Natural killer cell (primary cell): ENCODE measurements at regions not wholly inside any gene's neighbourhood (a gene's known extent, or its start where the extent isn't known, plus 50 kb on each side); places are given as distances from the start of the nearest gene placed in this dataset.

Experiments
- ATAC-seq, 3 donors: fragments of 150-1000 bp in 2 of 3; fragments of 200-7000 bp in 1 of 3; cut with Tn5 transposase; 1 replicate in 1 of 3; 2 replicates in 2 of 3; pipeline ENCODE4 v1.10.0; 2021; ENCODE audit warnings: mild to moderate bottlenecking in 2 of 3, moderate library complexity in 2 of 3
- DNase-seq, 2 donors: peaks; one replicate each; pipeline versions ENCODE4 v3.0.0 to v3.0.0-alpha.2; 2013 to 2021; ENCODE audit warnings: mixed read lengths in 1 of 2
- H3K27ac ChIP-seq: one replicate; pipeline ENCODE4 v1.5.1; 2013; ENCODE audit warnings: mild to moderate bottlenecking, low read length
- H3K27me3 ChIP-seq: one replicate; pipeline ENCODE4 v1.6.1; 2013; ENCODE audit warnings: low read length; ENCODE audit not compliant: control insufficient read depth, insufficient read depth
- H3K36me3 ChIP-seq: one replicate; pipeline ENCODE4 v1.6.1; 2013; ENCODE audit warnings: low read length; ENCODE audit not compliant: control insufficient read depth, insufficient read depth
- H3K4me1 ChIP-seq: one replicate; pipeline ENCODE4 v1.6.1; 2013; ENCODE audit warnings: low read length; ENCODE audit not compliant: control insufficient read depth, insufficient read depth
- H3K4me3 ChIP-seq: one replicate; pipeline ENCODE4 v1.5.1; 2013; ENCODE audit warnings: low read length
- H3K9me3 ChIP-seq: one replicate; pipeline ENCODE4 v1.6.1; 2013; ENCODE audit warnings: low read length; ENCODE audit not compliant: control insufficient read depth, insufficient read depth
- H3K27ac Mint-ChIP-seq, 2 donors: one replicate each; pipeline ENCODE4 v1.8.0; 2022; ENCODE audit warnings: mild to moderate bottlenecking in 2 of 2, mixed read lengths in 2 of 2, moderate library complexity in 1 of 2
- H3K27me3 Mint-ChIP-seq, 2 donors: one replicate each; pipeline ENCODE4 v1.8.0; 2022; ENCODE audit warnings: low read depth in 2 of 2, mixed read lengths in 2 of 2
- H3K36me3 Mint-ChIP-seq: one replicate; pipeline ENCODE4 v1.8.0; 2022; ENCODE audit warnings: mixed read lengths
- H3K4me1 Mint-ChIP-seq, 2 donors: one replicate each; pipeline ENCODE4 v1.8.0; 2022; ENCODE audit warnings: mixed read lengths in 2 of 2
- H3K4me3 Mint-ChIP-seq: one replicate; pipeline ENCODE4 v1.8.0; 2022; ENCODE audit warnings: mild to moderate bottlenecking, moderate library complexity, mixed read lengths
- H3K9me3 Mint-ChIP-seq, 2 donors: one replicate each; pipeline ENCODE4 v1.8.0; 2022; ENCODE audit warnings: mixed read lengths in 2 of 2
- WGBS: methylation state at CpG from one replicate; pipeline ENCODE4 v1.1.7; 2013; ENCODE audit warnings: missing lambda C conversion rate; ENCODE audit not compliant: insufficient coverage; 5-methylcytosine and 5-hydroxymethylcytosine counted together
- intact Hi-C: fragments of 100-400 bp; cut with micrococcal nuclease; formaldehyde crosslinking; loops from one replicate; pipeline ENCODE4 v1.14.2; 2022
- TF ChIP-seq, protein P1 (sequence below): fragments of 200-600 bp; IDR thresholded peaks from one replicate; pipeline ENCODE4 v1.8.0; 2022; ENCODE audit warnings: antibody characterized with exemption

DNA sequence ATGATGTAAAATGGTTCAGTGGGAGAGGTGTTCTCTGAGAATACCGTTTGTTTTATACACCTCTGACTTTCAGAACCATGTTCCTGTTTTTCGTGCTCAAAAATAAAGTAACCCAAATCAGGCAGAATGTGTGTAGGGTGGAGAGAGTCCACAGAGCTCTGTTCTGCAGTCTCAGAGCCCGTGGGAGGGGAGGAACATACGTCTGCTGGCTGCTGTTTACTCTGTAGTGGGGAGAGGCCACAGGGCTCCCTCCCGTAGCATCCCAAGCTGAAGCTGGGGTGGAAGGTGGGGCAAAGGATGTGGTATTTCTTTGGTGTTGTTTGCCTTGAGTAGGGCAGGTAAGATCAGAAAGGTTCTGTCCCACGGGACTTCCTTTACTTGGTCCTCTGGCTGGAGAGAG lies 348.5 kb downstream of the DNAH5 start:
- DNase-seq, result no peak
- WGBS, result 64% methylated on average over 6 of the region's 6 CpGs
- Mint-ChIP-seq H3K4me1 (no peaks in the 10 kb centered on the region), H3K4me3 (no peak overlapping the region), H3K36me3 (no peaks in the 10 kb centered on the region), H3K9me3 (peaks cover 17 to 22% of the 10 kb centered on the region in 2 donors), H3K27ac (no peak overlapping the region), H3K27me3 (no peaks in the 10 kb centered on the region)
- Histone ChIP-seq H3K27me3 (no peaks in the 10 kb centered on the region), H3K27ac (no peak overlapping the region), H3K4me1 (no peaks in the 10 kb centered on the region), H3K9me3 (no peaks in the 10 kb centered on the region), H3K4me3 (no peak overlapping the region), H3K36me3 (no peaks in the 10 kb centered on the region)
- TF ChIP-seq, protein P1, sequence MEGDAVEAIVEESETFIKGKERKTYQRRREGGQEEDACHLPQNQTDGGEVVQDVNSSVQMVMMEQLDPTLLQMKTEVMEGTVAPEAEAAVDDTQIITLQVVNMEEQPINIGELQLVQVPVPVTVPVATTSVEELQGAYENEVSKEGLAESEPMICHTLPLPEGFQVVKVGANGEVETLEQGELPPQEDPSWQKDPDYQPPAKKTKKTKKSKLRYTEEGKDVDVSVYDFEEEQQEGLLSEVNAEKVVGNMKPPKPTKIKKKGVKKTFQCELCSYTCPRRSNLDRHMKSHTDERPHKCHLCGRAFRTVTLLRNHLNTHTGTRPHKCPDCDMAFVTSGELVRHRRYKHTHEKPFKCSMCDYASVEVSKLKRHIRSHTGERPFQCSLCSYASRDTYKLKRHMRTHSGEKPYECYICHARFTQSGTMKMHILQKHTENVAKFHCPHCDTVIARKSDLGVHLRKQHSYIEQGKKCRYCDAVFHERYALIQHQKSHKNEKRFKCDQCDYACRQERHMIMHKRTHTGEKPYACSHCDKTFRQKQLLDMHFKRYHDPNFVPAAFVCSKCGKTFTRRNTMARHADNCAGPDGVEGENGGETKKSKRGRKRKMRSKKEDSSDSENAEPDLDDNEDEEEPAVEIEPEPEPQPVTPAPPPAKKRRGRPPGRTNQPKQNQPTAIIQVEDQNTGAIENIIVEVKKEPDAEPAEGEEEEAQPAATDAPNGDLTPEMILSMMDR, result no peak
- intact Hi-C loops, result no loop called here
- no peak for ATAC-seq

DNA sequence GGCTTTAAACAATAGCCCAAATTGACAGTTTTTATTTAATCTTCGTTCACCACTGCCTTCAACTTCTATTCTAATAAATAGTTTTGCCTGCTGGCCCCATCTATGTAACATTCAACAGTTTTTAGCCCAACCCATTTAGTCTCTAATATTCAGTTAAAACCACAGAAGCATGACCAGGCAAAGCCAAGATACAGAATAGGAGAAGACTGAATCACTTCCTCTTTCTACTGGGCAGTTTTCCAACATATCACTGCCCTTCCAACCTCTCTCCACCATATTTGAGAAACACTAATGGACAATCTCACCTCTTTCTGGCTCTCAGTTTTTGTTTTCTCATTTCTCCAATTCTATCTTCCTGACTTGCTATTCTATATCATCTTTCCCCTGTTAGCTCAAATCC lies 352.9 kb downstream of the DNAH5 start:
- no peak overlapping the region for H3K4me3 Mint-ChIP-seq
- no peak for DNase-seq
- no peaks in the 10 kb centered on the region for H3K27me3 Mint-ChIP-seq
- TF ChIP-seq, protein P1, result no peak
- H3K27me3 ChIP-seq, result no peaks in the 10 kb centered on the region
- H3K27ac Mint-ChIP-seq, result no peak overlapping the region
- no peaks in the 10 kb centered on the region for H3K36me3 ChIP-seq
- no peaks in the 10 kb centered on the region for H3K9me3 ChIP-seq
- peaks cover 16 to 19% of the 10 kb centered on the region in 2 donors for H3K9me3 Mint-ChIP-seq
- no peak overlapping the region for H3K27ac ChIP-seq
- no peak for ATAC-seq
- intact Hi-C loops, result no loop called here
- 5% methylated on average over 1 of the region's 1 CpG for WGBS
- H3K4me1 ChIP-seq, result no peaks in the 10 kb centered on the region
- H3K4me3 ChIP-seq, result no peak overlapping the region
- H3K4me1 Mint-ChIP-seq, result no peaks in the 10 kb centered on the region
- no peaks in the 10 kb centered on the region for H3K36me3 Mint-ChIP-seq

DNA sequence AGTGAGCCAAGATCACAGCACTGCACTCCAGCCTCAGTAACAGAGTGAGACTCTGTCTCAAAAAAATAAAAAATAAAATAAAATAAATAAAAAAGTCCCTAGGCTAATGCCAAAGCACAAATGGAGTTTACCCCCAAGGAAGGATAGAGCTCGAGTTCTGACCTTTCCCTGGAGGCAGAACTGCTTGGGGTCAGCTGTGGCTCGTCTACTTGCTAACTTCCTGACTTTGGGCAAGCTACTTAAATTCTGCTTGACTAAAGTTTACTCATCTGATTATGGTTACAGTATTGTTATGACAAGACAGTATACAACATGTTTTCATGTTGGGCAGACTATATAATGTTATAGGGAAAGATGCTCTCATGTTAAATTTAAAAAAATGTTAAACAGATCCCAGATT lies 359.2 kb downstream of the DNAH5 start:
- no peaks in the 10 kb centered on the region for H3K9me3 ChIP-seq
- no peak overlapping the region for H3K27ac ChIP-seq
- Mint-ChIP-seq H3K9me3 (peaks cover 6% of the 10 kb centered on the region in 2 donors), H3K36me3 (no peaks in the 10 kb centered on the region), H3K27me3 (no peaks in the 10 kb centered on the region), H3K4me3 (no peak overlapping the region), H3K4me1 (no peaks in the 10 kb centered on the region), H3K27ac (no peak overlapping the region)
- DNase-seq, result no peak
- no peaks in the 10 kb centered on the region for H3K36me3 ChIP-seq
- intact Hi-C loops, result no loop called here
- 70% methylated on average over 2 of the region's 2 CpGs for WGBS
- no peak for ATAC-seq
- TF ChIP-seq, protein P1, result no peak
- no peaks in the 10 kb centered on the region for H3K4me1 ChIP-seq
- no peak overlapping the region for H3K4me3 ChIP-seq
- H3K27me3 ChIP-seq, result no peaks in the 10 kb centered on the region

DNA sequence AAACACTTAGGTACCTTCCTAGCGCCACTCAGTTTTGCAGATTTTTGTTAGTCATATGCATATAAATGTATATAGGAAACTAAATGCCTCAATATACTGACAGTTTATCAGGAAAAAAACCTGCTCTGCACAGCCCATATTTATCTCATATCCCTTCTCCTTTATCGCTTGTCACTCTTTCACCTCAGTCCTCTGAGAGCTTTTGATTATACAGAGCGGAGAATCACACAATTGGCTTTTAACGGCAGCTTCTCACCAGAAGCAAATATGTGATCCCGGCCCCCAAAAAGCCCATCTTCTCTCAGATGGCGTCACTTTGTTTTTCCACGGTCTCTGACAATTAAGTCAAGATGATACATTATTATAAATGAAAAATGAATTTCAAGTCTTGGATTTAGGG lies 362.6 kb downstream of the DNAH5 start:
- H3K9me3 ChIP-seq, result no peaks in the 10 kb centered on the region
- intact Hi-C loops, result no loop called here
- H3K27me3 Mint-ChIP-seq, result no peaks in the 10 kb centered on the region
- H3K4me3 Mint-ChIP-seq, result no peak overlapping the region
- no peak for DNase-seq
- H3K4me1 ChIP-seq, result no peaks in the 10 kb centered on the region
- H3K4me3 ChIP-seq, result no peak overlapping the region
- TF ChIP-seq, protein P1, result no peak
- H3K27ac Mint-ChIP-seq, result no peak overlapping the region
- H3K4me1 Mint-ChIP-seq, result no peaks in the 10 kb centered on the region
- 92% methylated on average over 4 of the region's 7 CpGs for WGBS
- H3K36me3 Mint-ChIP-seq, result no peaks in the 10 kb centered on the region
- peaks cover 3 to 4% of the 10 kb centered on the region in 2 donors for H3K9me3 Mint-ChIP-seq
- no peak overlapping the region for H3K27ac ChIP-seq
- no peaks in the 10 kb centered on the region for H3K27me3 ChIP-seq
- no peaks in the 10 kb centered on the region for H3K36me3 ChIP-seq
- ATAC-seq, result no peak
